H1 (cell line): ENCODE measurements at regions not wholly inside any gene's neighbourhood (a gene's known extent, or its start where the extent isn't known, plus 50 kb on each side); places are given as distances from the start of the nearest gene placed in this dataset.

Source experiments
- CTCF ChIA-PET: fragments of 300-600 bp; sonication (Branson Sonifier 250); formaldehyde crosslinking; loops from one replicate; lab custom pipeline; 2021; ENCODE audit not compliant: partially characterized antibody; lab: Charles Lee
- POLR2A ChIA-PET: fragments of 300-600 bp; sonication (Branson Sonifier 250); formaldehyde crosslinking; loops from one replicate; lab custom pipeline; 2021; ENCODE audit warnings: inconsistent platforms; ENCODE audit not compliant: partially characterized antibody; lab: Charles Lee
- DNase-seq, 2 experiments: peaks; one replicate each; pipeline versions ENCODE4 v3.0.0 to v3.0.0-alpha.2; 2010 to 2022; ENCODE audit warnings: low spot score in 2 of 2, low read depth in 1 of 2, mixed read lengths in 1 of 2
- FAIRE-seq: peaks from 2 replicates; lab custom pipeline; 2011; peaks lifted over from hg19 to GRCh38; lab: Jason Lieb, UNC
- H2AFZ ChIP-seq: 2 replicates; pipeline ENCODE4 v1.8.1; 2012; ENCODE audit warnings: low read length, inconsistent platforms
- H2AK5ac ChIP-seq: 2 replicates; pipeline ENCODE4 v1.6.1; 2013; ENCODE audit warnings: low read depth, low read length
- H2BK120ac ChIP-seq: replicated peaks from 2 replicates; pipeline ENCODE3; 2013; ENCODE audit warnings: low read depth, low read length, inconsistent platforms
- H2BK12ac ChIP-seq: 2 replicates; pipeline ENCODE4 v1.6.1; 2013; ENCODE audit warnings: low read depth, low read length
- H2BK15ac ChIP-seq: 2 replicates; pipeline ENCODE4 v1.6.1; 2013; ENCODE audit warnings: low read length
- H2BK20ac ChIP-seq: 2 replicates; pipeline ENCODE4 v1.6.1; 2013; ENCODE audit warnings: low read length
- H2BK5ac ChIP-seq: 2 replicates; pipeline ENCODE4 v1.6.1; 2013; ENCODE audit warnings: low read depth, low read length
- H3K14ac ChIP-seq: 2 replicates; pipeline ENCODE4 v1.6.1; 2013; ENCODE audit warnings: inconsistent platforms; ENCODE audit not compliant: insufficient read length
- H3K18ac ChIP-seq: 2 replicates; pipeline ENCODE4 v1.6.1; 2013; ENCODE audit warnings: low read length; ENCODE audit errors: extremely low read depth
- H3K23ac ChIP-seq: 2 replicates; pipeline ENCODE4 v1.6.1; 2013; ENCODE audit warnings: inconsistent platforms; ENCODE audit not compliant: insufficient read length
- H3K23me2 ChIP-seq: 2 replicates; pipeline ENCODE4 v1.6.1; 2013; ENCODE audit warnings: low read depth, low read length
- H3K27ac ChIP-seq: 2 replicates; pipeline ENCODE4 v1.6.1; 2011; ENCODE audit warnings: low read depth, low read length, inconsistent platforms
- H3K27me3 ChIP-seq, 4 experiments: replicated peaks in 1 of 4; 1 replicate in 1 of 4; 2 replicates in 3 of 4; pipeline versions ENCODE4 v1.6.1 to v1.8.1; 2011 to 2013; ENCODE audit warnings: low read length in 3 of 4, mild to moderate bottlenecking in 3 of 4, inconsistent platforms in 2 of 4, mixed read lengths in 2 of 4, moderate library complexity in 1 of 4; ENCODE audit not compliant: control insufficient read depth in 3 of 4, insufficient read depth in 3 of 4; ENCODE audit errors: extremely low read depth in 1 of 4
- H3K36me3 ChIP-seq, 4 experiments: 2 replicates each; pipeline versions ENCODE4 v1.6.1 to v1.8.1; 2011 to 2013; ENCODE audit warnings: mild to moderate bottlenecking in 4 of 4, low read length in 3 of 4, moderate library complexity in 2 of 4, control low read depth in 1 of 4, inconsistent platforms in 1 of 4; ENCODE audit not compliant: insufficient read depth in 4 of 4, control insufficient read depth in 2 of 4
- H3K4ac ChIP-seq: replicated peaks from 2 replicates; pipeline ENCODE3; 2013; ENCODE audit warnings: low read length, low read depth, mixed read lengths, inconsistent platforms; ENCODE audit not compliant: insufficient read length
- H3K4me1 ChIP-seq, 4 experiments: replicated peaks in 1 of 4; 1 replicate in 1 of 4; 2 replicates in 3 of 4; pipeline versions ENCODE4 v1.6.1 to v1.8.1; 2011 to 2013; ENCODE audit warnings: low read length in 3 of 4, inconsistent platforms in 2 of 4, mixed read lengths in 1 of 4; ENCODE audit not compliant: insufficient read depth in 4 of 4, control insufficient read depth in 3 of 4
- H3K4me2 ChIP-seq, 2 experiments: 2 replicates each; pipeline versions ENCODE4 v1.6.1 to v1.8.1; 2011 to 2013; ENCODE audit warnings: low read depth in 2 of 2, low read length in 2 of 2, control low read depth in 1 of 2, inconsistent platforms in 1 of 2, mild to moderate bottlenecking in 1 of 2; ENCODE audit not compliant: insufficient read depth in 1 of 2
- H3K4me3 ChIP-seq, 4 experiments: fragments of 200-600, 300-600 bp in 1 of 4; sonication (generic), shearing (Covaris generic), sonication (Bioruptor Twin) in 1 of 4; 2 replicates each; pipeline versions ENCODE4 v1.5.1 to v1.8.1; 2011 to 2016; ENCODE audit warnings: low read length in 4 of 4, low read depth in 3 of 4, control low read depth in 2 of 4, inconsistent platforms in 2 of 4, mild to moderate bottlenecking in 2 of 4, mixed read lengths in 1 of 4, moderate library complexity in 1 of 4; ENCODE audit not compliant: insufficient read depth in 2 of 4; ENCODE audit errors: extremely low read depth in 1 of 4
- H3K56ac ChIP-seq: replicated peaks from 2 replicates; pipeline ENCODE3; 2013; ENCODE audit warnings: low read depth, mild to moderate bottlenecking, mixed read lengths, low read length, inconsistent platforms; ENCODE audit not compliant: insufficient read length
- H3K79me1 ChIP-seq: 2 replicates; pipeline ENCODE4 v1.6.1; 2013; ENCODE audit warnings: low read depth, low read length, control low read depth
- H3K79me2 ChIP-seq, 2 experiments: 2 replicates each; pipeline versions ENCODE4 v1.6.1 to v1.8.1; 2012 to 2013; ENCODE audit warnings: low read length in 2 of 2, mild to moderate bottlenecking in 2 of 2, inconsistent platforms in 1 of 2; ENCODE audit not compliant: insufficient read depth in 2 of 2, control insufficient read depth in 1 of 2
- H3K9ac ChIP-seq, 4 experiments: replicated peaks in 1 of 4; 1 replicate in 1 of 4; 2 replicates in 3 of 4; pipeline versions ENCODE4 v1.6.1 to v1.8.1; 2011 to 2013; ENCODE audit warnings: low read depth in 3 of 4, low read length in 3 of 4, control low read depth in 2 of 4, mild to moderate bottlenecking in 2 of 4, moderate library complexity in 2 of 4, inconsistent platforms in 1 of 4; ENCODE audit errors: extremely low read depth in 1 of 4
- H3K9me3 ChIP-seq, 2 experiments: 2 replicates each; pipeline versions ENCODE4 v1.6.1 to v1.8.1; 2012 to 2013; ENCODE audit warnings: mild to moderate bottlenecking in 2 of 2, moderate library complexity in 2 of 2, control low read depth in 1 of 2, inconsistent platforms in 1 of 2, low read depth in 1 of 2, low read length in 1 of 2, mixed read lengths in 1 of 2; ENCODE audit not compliant: insufficient read depth in 2 of 2
- H4K20me1 ChIP-seq, 2 experiments: replicated peaks in 1 of 2; 2 replicates each; pipeline versions ENCODE3 to v1.8.1; 2011 to 2013; ENCODE audit warnings: inconsistent platforms in 2 of 2, low read length in 2 of 2, mild to moderate bottlenecking in 1 of 2; ENCODE audit not compliant: insufficient read depth in 2 of 2, control insufficient read depth in 1 of 2
- H4K5ac ChIP-seq: 2 replicates; pipeline ENCODE4 v1.6.1; 2013; ENCODE audit warnings: low read length, low read depth, mixed read lengths, inconsistent platforms; ENCODE audit not compliant: insufficient read length
- H4K8ac ChIP-seq: 2 replicates; pipeline ENCODE4 v1.8.0; 2013; ENCODE audit warnings: mild to moderate bottlenecking, moderate library complexity, low read length, inconsistent platforms; ENCODE audit not compliant: insufficient read depth; ENCODE audit errors: extremely low read depth
- H4K91ac ChIP-seq: replicated peaks from 2 replicates; pipeline ENCODE3; 2013; ENCODE audit warnings: low read length, mixed read lengths, inconsistent platforms; ENCODE audit not compliant: insufficient read length
- CTBP2 ChIP-seq: IDR thresholded peaks from 2 replicates; pipeline ENCODE4 v1.7.0; 2011; ENCODE audit warnings: borderline replicate concordance, mild to moderate bottlenecking, moderate library complexity, mixed read lengths, low read length; ENCODE audit not compliant: insufficient read depth, insufficient read length
- WGBS, 2 experiments: shearing (Covaris generic) in 1 of 2; methylation state at CpG; one replicate each; pipeline versions ENCODE4 v1.1.6 to v1.1.7; 2013 to 2015; ENCODE audit warnings: low lambda C conversion rate in 2 of 2, mixed read lengths in 2 of 2, inconsistent platforms in 1 of 2, low coverage in 1 of 2, missing lambda C conversion rate in 1 of 2; ENCODE audit not compliant: insufficient replicate concordance in 2 of 2, insufficient coverage in 1 of 2, insufficient read length in 1 of 2; ENCODE audit errors: extremely low coverage in 1 of 2, missing lambda C conversion rate in 1 of 2; 5-methylcytosine and 5-hydroxymethylcytosine counted together

DNA sequence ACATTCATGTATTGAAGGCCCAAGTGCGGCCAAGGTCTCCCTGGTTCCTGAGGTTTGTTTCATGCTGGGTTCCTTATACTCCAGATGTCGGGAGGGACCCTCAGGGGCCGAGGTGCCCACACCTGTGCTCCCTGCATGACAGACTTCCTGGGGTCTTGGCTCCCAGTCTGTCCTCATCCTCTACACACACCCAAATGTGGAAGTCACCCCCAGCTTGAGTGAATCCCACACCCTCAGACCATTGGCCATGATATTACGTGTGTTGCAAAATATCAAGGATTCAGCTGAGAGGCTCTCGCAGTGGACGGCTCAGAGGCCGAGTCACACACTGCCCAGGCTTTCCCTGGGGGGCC lies 82.2 kb upstream of the DUSP22 start:
- Histone ChIP-seq H2AK5ac (no peak overlapping the region), H2BK120ac (no peak overlapping the region), H3K4me2 (no peak overlapping the region), H2AFZ (no peak overlapping the region), H3K4me1 (no peaks in the 10 kb centered on the region; a peak in 2 of 7 replicates), H2BK5ac (no peak overlapping the region), H4K91ac (no peak overlapping the region), H3K9me3 (no peaks in the 10 kb centered on the region), H3K9ac (no peak overlapping the region), H3K27ac (no peak overlapping the region), H3K27me3 (no peaks in the 10 kb centered on the region), H3K18ac (no peak overlapping the region), H2BK12ac (no peak overlapping the region), H3K56ac (no peak overlapping the region), H4K8ac (no peak overlapping the region), H4K5ac (no peak overlapping the region), H3K36me3 (no peaks in the 10 kb centered on the region), H3K79me2 (no peaks in the 10 kb centered on the region), H4K20me1 (no peaks in the 10 kb centered on the region), H3K79me1 (no peaks in the 10 kb centered on the region), H2BK15ac (no peak overlapping the region), H3K4ac (no peak overlapping the region), H3K4me3 (no peak overlapping the region), H3K23ac (no peak overlapping the region), H2BK20ac (no peak overlapping the region), H3K23me2 (no peaks in the 10 kb centered on the region), H3K14ac (no peak overlapping the region)
- CTCF ChIA-PET = interaction anchor here (0.7 to 0.9 kb wide), 2 partner anchors 14 to 21 kb away, joined by 3 read pairs; no protein-coding TSS in a partner anchor
- POLR2A ChIA-PET = no interaction called here
- FAIRE-seq = no peak
- TF ChIP-seq CTBP2 = no peak
- DNase-seq = no peak
- 89% methylated on average over 7 of the region's 7 CpGs; no CpG with 5 or more reads in 1 of the 2 experiments for WGBS, 2 experiments
